ENCODE measurements at regions not wholly inside any gene's neighbourhood (a gene's known extent, or its start where the extent isn't known, plus 50 kb on each side); places are given as distances from the start of the nearest gene placed in this dataset.

DNA sequence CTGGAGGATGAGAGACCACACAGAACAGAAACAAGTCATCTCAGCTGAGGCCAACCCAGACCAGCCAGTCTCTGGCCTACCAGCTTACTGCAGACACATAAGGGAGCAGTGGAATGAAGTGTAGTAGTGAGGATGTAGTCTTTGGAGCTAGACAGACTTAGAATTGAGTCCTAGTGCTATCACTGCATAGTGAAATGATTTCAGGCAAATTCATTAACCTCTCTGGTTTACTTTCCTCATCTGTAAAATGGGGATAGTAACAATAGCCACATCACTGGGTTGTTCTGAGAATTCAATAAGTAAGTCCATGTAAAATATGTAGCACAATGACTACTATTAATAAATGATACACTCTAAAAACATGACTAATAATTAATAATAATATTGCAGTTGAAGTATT, 383.8 kb downstream of the DLEU7 start:
- H2BK12ac ChIP-seq (ENCODE audit: insufficient read length, low read depth, low read length): no peak overlapping the region
- no peak overlapping the region for H3K9ac ChIP-seq (ENCODE audit: extremely low read depth, insufficient read length, low read length)
- H3K23me2 ChIP-seq (ENCODE audit: insufficient read length, low read depth, low read length, poor library complexity, severe bottlenecking): no peaks in the 10 kb centered on the region
- Mint-ChIP-seq H3K27ac (peak overlapping the region in 1 of 3 experiments; percentile 41; a peak in 1 of 7 replicates), H3K9me3 (no peaks in the 10 kb centered on the region), H3K27me3 (ENCODE audit: low read depth) (no peaks in the 10 kb centered on the region), H3K36me3 (ENCODE audit: insufficient read depth in 1 of 3, low read depth in 3 of 3) (no peaks in the 10 kb centered on the region), H3K4me1 (no peaks in the 10 kb centered on the region), H3K4me3 (no peak overlapping the region)
- no peak overlapping the region for H2BK5ac ChIP-seq (ENCODE audit: insufficient read length, low read length)
- H3K9me3 ChIP-seq (ENCODE audit: control insufficient read depth, low read depth, low read length): no peaks in the 10 kb centered on the region
- no peak overlapping the region for H2BK120ac ChIP-seq (ENCODE audit: low read depth, low read length, poor library complexity, severe bottlenecking)
- no peak overlapping the region for H3K18ac ChIP-seq (ENCODE audit: insufficient read length, low read depth, low read length)
- no peak overlapping the region for H4K91ac ChIP-seq (ENCODE audit: insufficient read length, low read depth, low read length)
- DNase-seq: no peak
- H3K4ac ChIP-seq (ENCODE audit: low read depth, low read length): no peak overlapping the region
- no peaks in the 10 kb centered on the region for H3K79me2 ChIP-seq (ENCODE audit: insufficient read depth, low read length)
- H2AFZ ChIP-seq (ENCODE audit: low read length): no peak overlapping the region
- no peaks in the 10 kb centered on the region for H4K20me1 ChIP-seq (ENCODE audit: control insufficient read depth, insufficient read depth, insufficient read length)
- no peak overlapping the region for H3K14ac ChIP-seq (ENCODE audit: insufficient read depth, low read length)
- H3K4me2 ChIP-seq (ENCODE audit: insufficient read depth, insufficient read length, low read length): no peak overlapping the region
- H4K5ac ChIP-seq (ENCODE audit: insufficient read length, low read depth, low read length): no peak overlapping the region
- no peak overlapping the region for H3K23ac ChIP-seq (ENCODE audit: insufficient read length, low read depth, low read length)
- no peak overlapping the region for H2BK15ac ChIP-seq (ENCODE audit: low read depth, low read length)
- H3K4me1 ChIP-seq (ENCODE audit: insufficient read depth, low read length): no peaks in the 10 kb centered on the region
- no peaks in the 10 kb centered on the region for H3K79me1 ChIP-seq (ENCODE audit: insufficient read depth, low read depth, low read length, poor library complexity, severe bottlenecking)
- H4K8ac ChIP-seq (replicated peaks; ENCODE audit: insufficient read length, low read depth, low read length): no peak overlapping the region
- no peak overlapping the region for H2BK20ac ChIP-seq (ENCODE audit: low read depth, low read length, poor library complexity, severe bottlenecking)
- H3K27me3 ChIP-seq (ENCODE audit: insufficient read depth, low read length): no peaks in the 10 kb centered on the region
- H2AK5ac ChIP-seq (ENCODE audit: insufficient read length, low read length): no peak overlapping the region
- H3K27ac ChIP-seq (ENCODE audit: insufficient read length, low read depth, low read length): no peak overlapping the region
- no peak overlapping the region for H3T11ph ChIP-seq (ENCODE audit: low read length)
- TF ChIP-seq CTCF (conservative IDR thresholded peaks at IDR 0.05): no peak
- no peak overlapping the region for H3K56ac ChIP-seq (ENCODE audit: insufficient read length, low read depth, low read length)

Data from H9 (cell line).